SK-N-SH (cell line): ENCODE measurements at regions not wholly inside any gene's neighbourhood (a gene's known extent, or its start where the extent isn't known, plus 50 kb on each side); places are given as distances from the start of the nearest gene placed in this dataset.

Experiments used
- CTCF ChIA-PET: fragments of 300-600, 350-600 bp; formaldehyde crosslinking; extraction: SDS; loops from one replicate; lab custom pipeline; 2021; lab: Yijun Ruan, JAX
- POLR2A ChIA-PET: fragments of 350-600 bp; sonication (Branson Sonifier 250); formaldehyde crosslinking; extraction: SDS; loops from one replicate; lab custom pipeline; 2020; ENCODE audit warnings: antibody characterized with exemption, inconsistent platforms; lab: Yijun Ruan, JAX
- DNase-seq: peaks from one replicate; pipeline ENCODE4 v3.0.0; 2012
- H2AFZ ChIP-seq: fragments of 200-600 bp; sonication (generic); 2 replicates; pipeline ENCODE4 v1.8.1; 2016; ENCODE audit warnings: antibody characterized with exemption, mild to moderate bottlenecking, low read depth
- H3F3A ChIP-seq: fragments of 200-600 bp; sonication (generic); replicated peaks from 2 replicates; pipeline ENCODE3; 2016; ENCODE audit warnings: antibody characterized with exemption, mild to moderate bottlenecking; ENCODE audit not compliant: insufficient read depth
- H3K27ac ChIP-seq, 2 experiments: fragments of 200-500 bp in 1 of 2; fragments of 200-600 bp in 1 of 2; sonication (Bioruptor generic) in 1 of 2; sonication (generic), shearing (Covaris generic) in 1 of 2; 2 replicates each; pipeline versions ENCODE4 v1.5.1 to v1.6.1; 2014 to 2016; ENCODE audit warnings: low read depth in 2 of 2, inconsistent platforms in 1 of 2, low read length in 1 of 2, mild to moderate bottlenecking in 1 of 2, mixed read lengths in 1 of 2
- H3K27me3 ChIP-seq: fragments of 200-600 bp; sonication (generic), shearing (Covaris generic); 2 replicates; pipeline ENCODE4 v1.6.1; 2016; ENCODE audit warnings: mixed run types; ENCODE audit not compliant: insufficient read depth
- H3K36me3 ChIP-seq, 2 experiments: fragments of 200-500 bp in 1 of 2; fragments of 200-600 bp in 1 of 2; sonication (Bioruptor generic) in 1 of 2; sonication (generic) in 1 of 2; replicated peaks in 1 of 2; 2 replicates each; pipeline versions ENCODE3 to v1.5.1; 2014 to 2016; ENCODE audit warnings: low read length in 1 of 2, mild to moderate bottlenecking in 1 of 2; ENCODE audit not compliant: insufficient read depth in 2 of 2, control insufficient read depth in 1 of 2
- H3K4me1 ChIP-seq, 2 experiments: fragments of 200-500 bp in 1 of 2; fragments of 200-600 bp in 1 of 2; sonication (Bioruptor generic) in 1 of 2; sonication (generic), shearing (Covaris generic) in 1 of 2; 2 replicates each; pipeline versions ENCODE4 v1.5.1 to v1.6.1; 2014 to 2016; ENCODE audit warnings: low read depth in 1 of 2, low read length in 1 of 2, mixed run types in 1 of 2; ENCODE audit not compliant: insufficient read depth in 2 of 2, control insufficient read depth in 1 of 2
- H3K4me2 ChIP-seq: fragments of 200-600 bp; sonication (generic), shearing (Covaris generic); 2 replicates; pipeline ENCODE4 v1.6.1; 2017; ENCODE audit warnings: mixed run types
- H3K4me3 ChIP-seq, 2 experiments: fragments of 200-500 bp in 1 of 2; fragments of 200-600 bp in 1 of 2; sonication (Bioruptor generic) in 1 of 2; sonication (generic), shearing (Covaris generic) in 1 of 2; 2 replicates each; pipeline versions ENCODE4 v1.5.1 to v1.8.1; 2014 to 2016; ENCODE audit warnings: low read depth in 2 of 2, inconsistent platforms in 1 of 2, low read length in 1 of 2, mild to moderate bottlenecking in 1 of 2, mixed read lengths in 1 of 2, moderate library complexity in 1 of 2
- H3K79me2 ChIP-seq: fragments of 200-600 bp; sonication (generic); 2 replicates; pipeline ENCODE4 v1.8.1; 2017; ENCODE audit warnings: mild to moderate bottlenecking; ENCODE audit not compliant: insufficient read depth
- H3K9ac ChIP-seq: fragments of 200-600 bp; sonication (generic); 2 replicates; pipeline ENCODE4 v1.6.1; 2017; ENCODE audit warnings: mixed run types
- H3K9me2 ChIP-seq: fragments of 200-600 bp; sonication (generic); 2 replicates; pipeline ENCODE4 v1.6.1; 2017; ENCODE audit warnings: mixed run types
- H3K9me3 ChIP-seq: fragments of 200-600 bp; sonication (generic); 2 replicates; pipeline ENCODE4 v1.6.1; 2017; ENCODE audit warnings: mixed run types, mild to moderate bottlenecking, moderate library complexity
- H4K20me1 ChIP-seq: fragments of 200-600 bp; sonication (generic); 2 replicates; pipeline ENCODE4 v1.6.1; 2017; ENCODE audit warnings: mild to moderate bottlenecking, mixed run types; ENCODE audit not compliant: insufficient read depth
- FOXM1 ChIP-seq: IDR thresholded peaks from 2 replicates; pipeline ENCODE4 v1.4.0; 2012; ENCODE audit warnings: low read depth, mild to moderate bottlenecking
- GABPA ChIP-seq: IDR thresholded peaks from 2 replicates; pipeline ENCODE4 v1.4.0; 2012; ENCODE audit warnings: low read depth, mild to moderate bottlenecking
- GATA2 ChIP-seq: sonication (generic); formaldehyde crosslinking; IDR thresholded peaks from 2 replicates; pipeline ENCODE4 v1.5.0; 2020; ENCODE audit warnings: mild to moderate bottlenecking, missing genetic modification reagents
- JUND ChIP-seq: IDR thresholded peaks from 2 replicates; pipeline ENCODE4 v1.4.0; 2012
- MEF2A ChIP-seq: IDR thresholded peaks from 2 replicates; pipeline ENCODE4 v1.4.0; 2012; ENCODE audit warnings: low read depth, borderline replicate concordance
- NFIC ChIP-seq: IDR thresholded peaks from 2 replicates; pipeline ENCODE4 v1.4.0; 2012; ENCODE audit warnings: borderline replicate concordance
- POLR2AphosphoS5 ChIP-seq: IDR thresholded peaks from 2 replicates; pipeline ENCODE4 v1.6.1; 2012; ENCODE audit warnings: low read depth, low read length
- RAD21 ChIP-seq: IDR thresholded peaks from 2 replicates; pipeline ENCODE4 v1.6.1; 2012; ENCODE audit warnings: mild to moderate bottlenecking, low read length
- RCOR1 ChIP-seq: fragments of 150-350 bp; IDR thresholded peaks from 2 replicates; pipeline ENCODE4 v1.6.1; 2017; ENCODE audit warnings: antibody characterized with exemption, low read length
- RFX5 ChIP-seq: IDR thresholded peaks from 2 replicates; pipeline ENCODE4 v1.6.1; 2012; ENCODE audit warnings: mild to moderate bottlenecking, improper control_type of control experiment, low read length
- RXRA ChIP-seq: IDR thresholded peaks from 2 replicates; pipeline ENCODE4 v1.4.0; 2012; ENCODE audit warnings: low read depth, mild to moderate bottlenecking, borderline replicate concordance
- SIN3A ChIP-seq: IDR thresholded peaks from 2 replicates; pipeline ENCODE4 v1.6.1; 2012; ENCODE audit warnings: low read depth, mild to moderate bottlenecking, low read length, moderate library complexity, borderline replicate concordance
- SMC3 ChIP-seq: IDR thresholded peaks from 2 replicates; pipeline ENCODE4 v1.6.1; 2012; ENCODE audit warnings: low read depth, low read length, improper control_type of control experiment
- TAF1 ChIP-seq: IDR thresholded peaks from 2 replicates; pipeline ENCODE4 v1.6.1; 2012; ENCODE audit warnings: low read depth, mild to moderate bottlenecking, low read length, moderate library complexity, borderline replicate concordance
- WGBS: methylation state at CpG from one replicate; pipeline ENCODE4 v1.1.6; 2017; ENCODE audit warnings: low lambda C conversion rate; 5-methylcytosine and 5-hydroxymethylcytosine counted together
- TF ChIP-seq, protein P1 (sequence below): IDR thresholded peaks from 2 replicates; pipeline ENCODE4 v1.6.1; 2012; ENCODE audit warnings: mild to moderate bottlenecking, low read depth, low read length, moderate library complexity
- TF ChIP-seq, protein P2 (sequence below): IDR thresholded peaks from 2 replicates; pipeline ENCODE4 v1.4.0; 2012; ENCODE audit warnings: low read depth
- TF ChIP-seq, protein P3 (sequence below): IDR thresholded peaks from 2 replicates; pipeline ENCODE4 v1.4.0; 2012; ENCODE audit warnings: low read depth, borderline replicate concordance
- TF ChIP-seq, protein P4 (sequence below): IDR thresholded peaks from 2 replicates; pipeline ENCODE4 v1.4.0; 2012; ENCODE audit warnings: low read depth, borderline replicate concordance

DNA sequence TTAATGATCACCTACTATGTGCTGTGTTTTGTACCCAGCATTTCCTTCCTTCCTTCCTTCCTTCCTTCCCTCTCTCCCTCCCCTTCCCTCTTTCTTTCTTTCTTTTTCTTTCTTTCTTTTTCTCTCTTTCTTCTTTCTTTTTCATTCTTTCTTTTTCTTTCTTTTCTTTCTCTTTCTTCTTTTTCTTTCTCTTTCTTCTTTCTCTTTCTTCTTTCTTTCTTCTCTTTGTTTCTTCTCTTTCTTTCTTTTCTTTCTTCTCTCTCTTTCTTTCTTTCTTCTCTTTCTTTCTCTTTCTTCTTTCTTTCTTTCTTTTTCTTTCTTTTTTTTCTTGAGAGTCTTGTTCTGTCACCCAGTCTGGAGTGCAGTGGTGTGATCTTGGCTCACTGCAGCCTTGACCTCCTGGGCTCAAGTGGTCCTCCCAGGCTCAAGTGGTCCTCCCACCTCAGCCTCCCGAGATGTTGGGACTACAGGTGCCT lies 165.7 kb upstream of the MVB12B start:
- Histone ChIP-seq H2AFZ (no peak overlapping the region), H3K27me3 (peaks cover 7% of the 10 kb centered on the region; the same call in 1 of the 2 replicates), H3K9me3 (no peaks in the 10 kb centered on the region), H3K4me3 (no peak overlapping the region), H3K9me2 (no peaks in the 10 kb centered on the region), H3K27ac (no peak overlapping the region), H3K79me2 (no peaks in the 10 kb centered on the region), H3K4me1 (no peaks in the 10 kb centered on the region; a peak in 1 of 4 replicates), H3K4me2 (no peak overlapping the region), H3K9ac (no peak overlapping the region), H3K36me3 (no peaks in the 10 kb centered on the region), H4K20me1 (no peaks in the 10 kb centered on the region), H3F3A (no peaks in the 10 kb centered on the region)
- ChIA-PET POLR2A (no interaction called here), CTCF (no interaction called here)
- no peak for DNase-seq
- no peak for TF ChIP-seq NFIC
- TF ChIP-seq RAD21, result no peak
- TF ChIP-seq, protein P1, sequence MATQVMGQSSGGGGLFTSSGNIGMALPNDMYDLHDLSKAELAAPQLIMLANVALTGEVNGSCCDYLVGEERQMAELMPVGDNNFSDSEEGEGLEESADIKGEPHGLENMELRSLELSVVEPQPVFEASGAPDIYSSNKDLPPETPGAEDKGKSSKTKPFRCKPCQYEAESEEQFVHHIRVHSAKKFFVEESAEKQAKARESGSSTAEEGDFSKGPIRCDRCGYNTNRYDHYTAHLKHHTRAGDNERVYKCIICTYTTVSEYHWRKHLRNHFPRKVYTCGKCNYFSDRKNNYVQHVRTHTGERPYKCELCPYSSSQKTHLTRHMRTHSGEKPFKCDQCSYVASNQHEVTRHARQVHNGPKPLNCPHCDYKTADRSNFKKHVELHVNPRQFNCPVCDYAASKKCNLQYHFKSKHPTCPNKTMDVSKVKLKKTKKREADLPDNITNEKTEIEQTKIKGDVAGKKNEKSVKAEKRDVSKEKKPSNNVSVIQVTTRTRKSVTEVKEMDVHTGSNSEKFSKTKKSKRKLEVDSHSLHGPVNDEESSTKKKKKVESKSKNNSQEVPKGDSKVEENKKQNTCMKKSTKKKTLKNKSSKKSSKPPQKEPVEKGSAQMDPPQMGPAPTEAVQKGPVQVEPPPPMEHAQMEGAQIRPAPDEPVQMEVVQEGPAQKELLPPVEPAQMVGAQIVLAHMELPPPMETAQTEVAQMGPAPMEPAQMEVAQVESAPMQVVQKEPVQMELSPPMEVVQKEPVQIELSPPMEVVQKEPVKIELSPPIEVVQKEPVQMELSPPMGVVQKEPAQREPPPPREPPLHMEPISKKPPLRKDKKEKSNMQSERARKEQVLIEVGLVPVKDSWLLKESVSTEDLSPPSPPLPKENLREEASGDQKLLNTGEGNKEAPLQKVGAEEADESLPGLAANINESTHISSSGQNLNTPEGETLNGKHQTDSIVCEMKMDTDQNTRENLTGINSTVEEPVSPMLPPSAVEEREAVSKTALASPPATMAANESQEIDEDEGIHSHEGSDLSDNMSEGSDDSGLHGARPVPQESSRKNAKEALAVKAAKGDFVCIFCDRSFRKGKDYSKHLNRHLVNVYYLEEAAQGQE, result no peak
- TF ChIP-seq RFX5, result no peak
- no peak for TF ChIP-seq MEF2A
- TF ChIP-seq FOXM1, result no peak
- no peak for TF ChIP-seq SIN3A
- 63% methylated on average over 1 of the region's 1 CpG for WGBS

DNA sequence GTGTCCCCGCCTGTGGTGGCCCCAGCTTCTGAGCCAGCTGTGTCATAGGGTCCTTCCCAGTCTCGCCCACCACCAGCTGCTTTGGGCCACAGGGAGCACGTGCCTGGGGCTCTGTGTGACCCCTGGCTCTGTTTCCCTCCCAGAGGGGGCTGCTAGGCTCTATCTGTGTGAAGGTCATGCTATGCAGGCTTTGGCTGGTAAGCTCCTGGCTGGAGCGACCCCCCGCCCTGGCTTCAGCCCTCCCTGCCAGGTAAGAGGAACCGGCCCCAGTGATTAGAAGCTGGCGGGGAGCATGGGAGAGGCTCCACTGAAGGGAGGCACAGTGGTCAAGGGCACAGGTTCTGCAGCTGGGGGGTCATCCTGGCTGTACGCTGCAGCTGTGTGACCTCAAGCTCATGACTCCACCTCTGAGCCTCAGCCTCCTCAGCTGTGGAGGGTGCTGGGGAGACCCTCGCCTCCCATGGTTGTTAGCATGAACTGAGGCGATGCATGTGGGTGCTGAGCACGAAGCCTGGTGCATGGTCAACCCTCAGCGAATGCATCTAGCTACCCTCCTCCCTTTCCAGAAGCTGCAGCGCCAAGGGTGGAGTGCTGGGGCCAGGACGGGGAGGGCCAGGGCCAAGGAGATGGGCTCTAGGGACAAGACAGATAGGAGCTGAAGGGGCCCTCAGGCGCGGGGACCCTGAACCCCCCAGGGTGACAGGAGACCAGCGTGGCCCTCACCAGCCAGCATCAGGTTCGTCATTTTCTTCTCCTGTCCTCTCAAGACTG lies 163.8 kb upstream of the MVB12B start:
- no peak overlapping the region for H3K27ac ChIP-seq
- no peak for DNase-seq
- WGBS, result 65% methylated on average over 7 of the region's 18 CpGs
- CTCF ChIA-PET, result no interaction called here
- POLR2A ChIA-PET, result no interaction called here
- H3K79me2 ChIP-seq, result no peaks in the 10 kb centered on the region
- H3K9me3 ChIP-seq, result no peaks in the 10 kb centered on the region
- H2AFZ ChIP-seq, result no peak overlapping the region
- H3F3A ChIP-seq, result no peaks in the 10 kb centered on the region
- H3K4me3 ChIP-seq, result no peak overlapping the region
- no peaks in the 10 kb centered on the region for H4K20me1 ChIP-seq
- no peak overlapping the region for H3K9ac ChIP-seq
- no peaks in the 10 kb centered on the region for H3K36me3 ChIP-seq
- no peak overlapping the region for H3K4me2 ChIP-seq
- no peaks in the 10 kb centered on the region for H3K9me2 ChIP-seq
- H3K27me3 ChIP-seq, result peaks cover 19% of the 10 kb centered on the region; the same call in 1 of the 2 replicates
- TF ChIP-seq GABPA (no peak), MEF2A (no peak), POLR2AphosphoS5 (no peak), TAF1 (no peak), SIN3A (no peak), RXRA (no peak), JUND (no peak), FOXM1 (no peak), NFIC (no peak), SMC3 (no peak), GATA2 (CRISPR knock-in tag) (no peak), RCOR1 (no peak)
- TF ChIP-seq, protein P2, sequence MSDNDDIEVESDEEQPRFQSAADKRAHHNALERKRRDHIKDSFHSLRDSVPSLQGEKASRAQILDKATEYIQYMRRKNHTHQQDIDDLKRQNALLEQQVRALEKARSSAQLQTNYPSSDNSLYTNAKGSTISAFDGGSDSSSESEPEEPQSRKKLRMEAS, result no peak
- TF ChIP-seq, protein P3, sequence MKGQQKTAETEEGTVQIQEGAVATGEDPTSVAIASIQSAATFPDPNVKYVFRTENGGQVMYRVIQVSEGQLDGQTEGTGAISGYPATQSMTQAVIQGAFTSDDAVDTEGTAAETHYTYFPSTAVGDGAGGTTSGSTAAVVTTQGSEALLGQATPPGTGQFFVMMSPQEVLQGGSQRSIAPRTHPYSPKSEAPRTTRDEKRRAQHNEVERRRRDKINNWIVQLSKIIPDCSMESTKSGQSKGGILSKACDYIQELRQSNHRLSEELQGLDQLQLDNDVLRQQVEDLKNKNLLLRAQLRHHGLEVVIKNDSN, result no peak
- TF ChIP-seq, protein P4, sequence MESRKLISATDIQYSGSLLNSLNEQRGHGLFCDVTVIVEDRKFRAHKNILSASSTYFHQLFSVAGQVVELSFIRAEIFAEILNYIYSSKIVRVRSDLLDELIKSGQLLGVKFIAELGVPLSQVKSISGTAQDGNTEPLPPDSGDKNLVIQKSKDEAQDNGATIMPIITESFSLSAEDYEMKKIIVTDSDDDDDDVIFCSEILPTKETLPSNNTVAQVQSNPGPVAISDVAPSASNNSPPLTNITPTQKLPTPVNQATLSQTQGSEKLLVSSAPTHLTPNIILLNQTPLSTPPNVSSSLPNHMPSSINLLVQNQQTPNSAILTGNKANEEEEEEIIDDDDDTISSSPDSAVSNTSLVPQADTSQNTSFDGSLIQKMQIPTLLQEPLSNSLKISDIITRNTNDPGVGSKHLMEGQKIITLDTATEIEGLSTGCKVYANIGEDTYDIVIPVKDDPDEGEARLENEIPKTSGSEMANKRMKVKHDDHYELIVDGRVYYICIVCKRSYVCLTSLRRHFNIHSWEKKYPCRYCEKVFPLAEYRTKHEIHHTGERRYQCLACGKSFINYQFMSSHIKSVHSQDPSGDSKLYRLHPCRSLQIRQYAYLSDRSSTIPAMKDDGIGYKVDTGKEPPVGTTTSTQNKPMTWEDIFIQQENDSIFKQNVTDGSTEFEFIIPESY, result no peak
- H3K4me1 ChIP-seq, result no peaks in the 10 kb centered on the region; a peak in 1 of 4 replicates
